AG09309 (cell line): ENCODE measurements at regions not wholly inside any gene's neighbourhood (a gene's known extent, or its start where the extent isn't known, plus 50 kb on each side); places are given as distances from the start of the nearest gene placed in this dataset.

Experiments
- DNase-seq: peaks from one replicate; pipeline ENCODE4 v3.0.0-alpha.2; 2010; ENCODE audit warnings: low read depth
- H3K4me3 ChIP-seq: 2 replicates; pipeline ENCODE4 v1.5.1; 2011; ENCODE audit warnings: mild to moderate bottlenecking, low read depth, low read length, moderate library complexity; ENCODE audit not compliant: control insufficient read depth
- CTCF ChIP-seq: IDR thresholded peaks from 2 replicates; pipeline ENCODE4 v1.5.1; 2011; ENCODE audit warnings: mild to moderate bottlenecking, low read depth, low read length, inconsistent platforms; ENCODE audit not compliant: insufficient read depth, control insufficient read depth; ENCODE audit errors: missing control alignments

GRCh38 chr11:81853791-81854190 is 879.9 kb downstream of the FAM181B start:
- no peak for DNase-seq

GRCh38 chr11:81852896-81853295 is 880.8 kb downstream of the FAM181B start:
- no peak for TF ChIP-seq CTCF
- no peak for DNase-seq
- H3K4me3 ChIP-seq = no peak overlapping the region

More at GRCh38 chr11:81853791-81854190, 879.9 kb downstream of the FAM181B start:
- H3K4me3 ChIP-seq = no peak overlapping the region
- no peak for TF ChIP-seq CTCF

DNA sequence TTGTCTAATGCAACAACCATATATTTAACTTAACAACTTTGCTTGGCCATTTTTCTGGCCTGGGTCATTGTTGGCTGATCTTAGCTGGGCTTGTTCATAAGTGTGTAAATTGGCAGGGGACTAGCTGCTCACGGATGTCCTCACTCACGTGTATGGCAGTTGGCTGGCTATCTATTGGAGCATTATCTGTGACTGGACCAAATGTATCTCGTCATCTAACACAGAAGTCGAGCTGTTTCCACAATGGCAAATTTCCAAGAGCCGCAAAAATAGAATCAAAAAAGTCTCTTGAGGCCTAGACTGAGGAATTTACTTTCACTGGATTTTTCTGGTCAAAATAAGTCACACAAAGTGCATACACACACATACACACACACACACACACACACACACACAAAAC is 893.3 kb downstream of the FAM181B start:
- no peak for DNase-seq
- no peak for TF ChIP-seq CTCF
- no peak overlapping the region for H3K4me3 ChIP-seq

DNA sequence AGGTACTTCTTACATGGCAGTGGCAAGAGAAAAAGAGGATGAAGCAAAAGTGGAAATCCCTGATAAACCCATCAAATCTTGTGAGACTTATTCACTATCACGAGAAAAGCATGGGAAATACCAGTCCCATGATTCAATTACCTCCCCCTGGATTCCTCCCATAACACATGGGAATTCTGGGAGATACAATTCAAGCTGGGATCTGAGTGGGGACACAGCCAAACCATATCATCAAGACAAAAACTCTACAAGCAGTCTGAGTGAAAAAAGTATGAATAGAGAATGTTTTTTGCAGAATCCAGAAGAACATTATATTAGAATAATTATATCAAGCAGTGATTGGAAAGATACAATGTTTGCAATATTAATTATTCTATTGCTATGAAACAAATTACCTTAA is 893.7 kb downstream of the FAM181B start:
- H3K4me3 ChIP-seq = no peak overlapping the region
- TF ChIP-seq CTCF = no peak
- DNase-seq = no peak

- no peak for TF ChIP-seq CTCF
- DNase-seq = no peak
- H3K4me3 ChIP-seq = no peak overlapping the region
Observed at GRCh38 chr11:81839016-81839415, 894.6 kb downstream of the FAM181B start.

GRCh38 chr11:81829976-81830375 is 903.7 kb downstream of the FAM181B start:
- no peak overlapping the region for H3K4me3 ChIP-seq
- DNase-seq = no peak
- no peak for TF ChIP-seq CTCF

GRCh38 chr11:81825346-81825745 is 908.3 kb downstream of the FAM181B start:
- no peak for DNase-seq
- TF ChIP-seq CTCF = no peak
- no peak overlapping the region for H3K4me3 ChIP-seq
